ENCODE measurements at regions not wholly inside any gene's neighbourhood (a gene's known extent, or its start where the extent isn't known, plus 50 kb on each side); places are given as distances from the start of the nearest gene placed in this dataset.
A peak's percentile ranks its signal among the peaks of the same experiment; 100 is the strongest.
"Not testable (repeated sequence)": the region's sequence is repeated elsewhere in the genome, so short reads cannot be mapped to it uniquely, and the experiment has no call there.

DNA sequence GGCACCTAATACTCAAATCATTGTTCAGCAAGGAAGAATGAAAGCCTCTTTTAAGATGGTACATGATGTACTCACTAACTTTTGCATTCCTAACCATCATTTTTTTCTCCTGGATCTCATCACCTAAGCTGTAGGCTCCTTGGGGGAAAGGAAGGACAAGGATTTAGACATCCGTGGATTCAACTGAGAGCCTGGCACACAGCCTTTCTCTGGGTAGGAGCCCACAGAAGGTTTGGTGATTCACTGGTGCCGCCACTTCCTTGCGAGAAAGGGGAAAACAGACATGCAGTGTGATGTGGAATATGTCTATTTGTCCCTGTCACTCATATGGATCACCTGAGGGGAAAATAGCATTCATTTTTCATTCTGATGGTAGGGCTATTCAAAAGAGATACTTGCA is 147.3 kb downstream of the PCDH7 start:
- no peaks in the 10 kb centered on the region for H3K27me3 ChIP-seq (ENCODE audit: control insufficient read depth in 2 of 2, insufficient read depth in 2 of 2, low read length in 2 of 2)
- Mint-ChIP-seq H3K4me3 (no peak overlapping the region), H3K4me1 (no peaks in the 10 kb centered on the region), H3K27ac (no peak overlapping the region), H3K9me3 (peaks cover 0 to 4% (median 2%) of the 10 kb centered on the region in 7 donors), H3K27me3 (ENCODE audit: low read depth in 3 of 3) (no peaks in the 10 kb centered on the region), H3K36me3 (no peaks in the 10 kb centered on the region)
- no peak overlapping the region for H3K27ac ChIP-seq (ENCODE audit: low read depth in 1 of 2, low read length in 2 of 2)
- TF ChIP-seq CTCF (IDR thresholded peaks at IDR 0.05) = no peak
- H3K4me3 ChIP-seq (replicated peaks in 1 of 3; ENCODE audit: low read depth in 2 of 3, low read length in 3 of 3) = no peak overlapping the region
- DNase-seq = no peak
- H2AFZ ChIP-seq (ENCODE audit: insufficient read depth, low read depth, low read length, poor library complexity, severe bottlenecking) = no peak overlapping the region
- no peak overlapping the region for H3K4me2 ChIP-seq (replicated peaks; ENCODE audit: extremely low read depth, low read length, poor library complexity, severe bottlenecking)
- H3K79me2 ChIP-seq (ENCODE audit: insufficient read depth, low read length) = no peaks in the 10 kb centered on the region
- H4K20me1 ChIP-seq (ENCODE audit: insufficient read depth, low read length) = no peaks in the 10 kb centered on the region
- H3K4me1 ChIP-seq (ENCODE audit: control insufficient read depth in 1 of 2, insufficient read depth in 2 of 2, low read length in 2 of 2) = no peaks in the 10 kb centered on the region
- intact Hi-C loops (cut with micrococcal nuclease) = no loop called here
- no peaks in the 10 kb centered on the region for H3K36me3 ChIP-seq (replicated peaks in 1 of 2; ENCODE audit: control insufficient read depth in 1 of 2, insufficient read depth in 2 of 2, low read length in 2 of 2)
- no peak overlapping the region for H3K9ac ChIP-seq (ENCODE audit: insufficient read depth, low read length, poor library complexity, severe bottlenecking)
- no peaks in the 10 kb centered on the region for H3K9me3 ChIP-seq (replicated peaks in 1 of 2; ENCODE audit: control insufficient read depth in 1 of 2, insufficient read depth in 1 of 2, low read length in 2 of 2)
- WGBS (ENCODE audit: insufficient coverage) = 92% methylated on average over 2 of the region's 3 CpGs

DNA sequence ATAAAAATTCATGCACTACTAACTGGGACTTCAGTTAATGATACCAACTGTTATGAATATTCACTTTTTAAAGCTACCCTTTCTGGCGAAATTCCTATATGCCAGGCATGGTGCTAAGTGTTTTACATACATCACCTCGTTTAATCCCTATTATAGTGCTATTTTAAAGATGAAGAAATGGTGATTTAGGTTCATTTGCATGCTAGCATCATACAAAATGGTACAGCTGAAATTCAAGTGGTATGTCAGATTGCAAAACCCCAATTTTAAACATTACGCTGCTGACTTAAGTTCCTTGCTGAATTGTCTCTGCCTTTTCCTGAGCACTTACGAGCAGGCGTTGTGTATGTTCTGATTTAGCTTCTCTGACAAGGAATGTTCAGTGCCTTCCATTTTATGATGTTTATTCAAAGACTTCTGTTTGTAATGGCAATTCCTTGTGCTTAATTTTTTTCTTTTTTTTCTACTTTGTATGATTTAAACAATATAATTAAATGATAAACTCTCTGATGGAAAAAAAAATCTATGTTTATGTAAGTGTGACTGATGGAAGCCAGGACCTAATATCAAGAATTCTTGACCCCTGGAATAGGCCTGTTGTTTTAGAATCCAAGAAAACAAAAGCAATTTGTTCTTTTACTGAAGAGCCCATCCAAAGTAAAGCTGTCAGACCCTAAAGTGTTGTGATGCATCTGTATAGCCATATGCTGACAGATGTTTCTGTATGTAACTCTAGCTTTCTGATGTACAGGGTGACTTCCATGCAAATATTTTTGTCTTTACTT is 148.1 kb downstream of the PCDH7 start:
- Mint-ChIP-seq H3K27ac (no peak overlapping the region), H3K36me3 (no peaks in the 10 kb centered on the region), H3K4me3 (no peak overlapping the region), H3K9me3 (peaks cover 0 to 4% (median 2%) of the 10 kb centered on the region in 7 donors), H3K27me3 (ENCODE audit: low read depth in 3 of 3) (no peaks in the 10 kb centered on the region), H3K4me1 (no peaks in the 10 kb centered on the region)
- Histone ChIP-seq H3K27me3 (ENCODE audit: control insufficient read depth in 2 of 2, insufficient read depth in 2 of 2, low read length in 2 of 2) (no peaks in the 10 kb centered on the region), H4K20me1 (ENCODE audit: insufficient read depth, low read length) (no peaks in the 10 kb centered on the region), H3K4me2 (replicated peaks; ENCODE audit: extremely low read depth, low read length, poor library complexity, severe bottlenecking) (no peak overlapping the region), H3K27ac (ENCODE audit: low read depth in 1 of 2, low read length in 2 of 2) (no peak overlapping the region), H2AFZ (ENCODE audit: insufficient read depth, low read depth, low read length, poor library complexity, severe bottlenecking) (no peak overlapping the region), H3K36me3 (replicated peaks in 1 of 2; ENCODE audit: control insufficient read depth in 1 of 2, insufficient read depth in 2 of 2, low read length in 2 of 2) (no peaks in the 10 kb centered on the region), H3K9ac (ENCODE audit: insufficient read depth, low read length, poor library complexity, severe bottlenecking) (no peak overlapping the region), H3K9me3 (replicated peaks in 1 of 2; ENCODE audit: control insufficient read depth in 1 of 2, insufficient read depth in 1 of 2, low read length in 2 of 2) (no peaks in the 10 kb centered on the region), H3K4me3 (replicated peaks in 1 of 3; ENCODE audit: low read depth in 2 of 3, low read length in 3 of 3) (no peak overlapping the region), H3K4me1 (ENCODE audit: control insufficient read depth in 1 of 2, insufficient read depth in 2 of 2, low read length in 2 of 2) (no peaks in the 10 kb centered on the region), H3K79me2 (ENCODE audit: insufficient read depth, low read length) (no peaks in the 10 kb centered on the region)
- DNase-seq = no peak
- TF ChIP-seq CTCF (IDR thresholded peaks at IDR 0.05) = no peak
- intact Hi-C loops (cut with micrococcal nuclease) = no loop called here
- WGBS (ENCODE audit: insufficient coverage) = 100% methylated on average over 3 of the region's 5 CpGs

- WGBS (ENCODE audit: insufficient coverage) = 100% methylated on average over 1 of the region's 1 CpG
Measured at GRCh38 chr4:30869387-30869786, 149.2 kb downstream of the PCDH7 start.

More at GRCh38 chr4:30869387-30869786, 149.2 kb downstream of the PCDH7 start:
- H3K9ac ChIP-seq (ENCODE audit: insufficient read depth, low read length, poor library complexity, severe bottlenecking); H3K4me3 Mint-ChIP-seq; H2AFZ ChIP-seq (ENCODE audit: insufficient read depth, low read depth, low read length, poor library complexity, severe bottlenecking); H3K36me3 Mint-ChIP-seq; intact Hi-C loops (cut with micrococcal nuclease); H3K9me3 Mint-ChIP-seq; H3K4me2 ChIP-seq (replicated peaks; ENCODE audit: extremely low read depth, low read length, poor library complexity, severe bottlenecking); H3K4me3 ChIP-seq (replicated peaks in 1 of 3; ENCODE audit: low read depth in 2 of 3, low read length in 3 of 3); H3K4me1 Mint-ChIP-seq; H3K27me3 Mint-ChIP-seq (ENCODE audit: low read depth in 3 of 3); H3K27me3 ChIP-seq (ENCODE audit: control insufficient read depth in 2 of 2, insufficient read depth in 2 of 2, low read length in 2 of 2); H3K9me3 ChIP-seq (replicated peaks in 1 of 2; ENCODE audit: control insufficient read depth in 1 of 2, insufficient read depth in 1 of 2, low read length in 2 of 2); H3K27ac ChIP-seq (ENCODE audit: low read depth in 1 of 2, low read length in 2 of 2); H3K79me2 ChIP-seq (ENCODE audit: insufficient read depth, low read length); H3K36me3 ChIP-seq (replicated peaks in 1 of 2; ENCODE audit: control insufficient read depth in 1 of 2, insufficient read depth in 2 of 2, low read length in 2 of 2); DNase-seq; H3K4me1 ChIP-seq (ENCODE audit: control insufficient read depth in 1 of 2, insufficient read depth in 2 of 2, low read length in 2 of 2); H4K20me1 ChIP-seq (ENCODE audit: insufficient read depth, low read length): not testable (repeated sequence)
- H3K27ac Mint-ChIP-seq = peak overlapping the region in 1 of 7 donors; percentile 40
